HG03565 (cell line): ENCODE measurements at regions not wholly inside any gene's neighbourhood (a gene's known extent, or its start where the extent isn't known, plus 50 kb on each side); places are given as distances from the start of the nearest gene placed in this dataset.
"Not testable (repeated sequence)": the region's sequence is repeated elsewhere in the genome, so short reads cannot be mapped to it uniquely, and the experiment has no call there.

Experiments used
- ATAC-seq: cut with Tn5 transposase; IDR thresholded peaks from one replicate; pipeline ENCODE4 v1.9.1; 2021; ENCODE audit warnings: mild to moderate bottlenecking, moderate library complexity; ENCODE audit not compliant: unreplicated experiment

- no peak for ATAC-seq
Measured at GRCh38 chr1:177891809-177892208, 78.0 kb downstream of the SEC16B start.

- no peak for ATAC-seq
Measured at GRCh38 chr1:177890479-177890878, 79.4 kb downstream of the SEC16B start.

GRCh38 chr1:177884479-177885021, 85.3 kb downstream of the SEC16B start:
- ATAC-seq: no peak

GRCh38 chr1:177883581-177883980, 86.3 kb downstream of the SEC16B start:
- no peak for ATAC-seq

GRCh38 chr1:177880339-177880891, 89.4 kb downstream of the SEC16B start:
- no peak for ATAC-seq

- no peak for ATAC-seq
Measured at GRCh38 chr1:177877086-177877485, 92.8 kb downstream of the SEC16B start.

- no peak for ATAC-seq
Measured at GRCh38 chr1:177873238-177873637, 96.6 kb downstream of the SEC16B start.

GRCh38 chr1:177872308-177872900, 97.5 kb downstream of the SEC16B start:
- ATAC-seq: no peak

GRCh38 chr1:177871613-177872307, 98.1 kb downstream of the SEC16B start:
- no peak for ATAC-seq

GRCh38 chr1:177869586-177869985, 100.3 kb downstream of the SEC16B start:
- ATAC-seq: no peak

- ATAC-seq: not testable (repeated sequence)
Measured at GRCh38 chr1:177869011-177869410, 100.8 kb downstream of the SEC16B start.

- ATAC-seq: no peak
Measured at GRCh38 chr1:177865807-177866206, 104.1 kb downstream of the SEC16B start.

GRCh38 chr1:177864538-177865305, 105.1 kb downstream of the SEC16B start:
- ATAC-seq: no peak

GRCh38 chr1:177863796-177864195, 106.1 kb downstream of the SEC16B start:
- no peak for ATAC-seq

- ATAC-seq: no peak
Measured at GRCh38 chr1:177862916-177863315, 106.9 kb downstream of the SEC16B start.

- ATAC-seq: no peak
Measured at GRCh38 chr1:177859572-177859971, 110.3 kb downstream of the SEC16B start.

GRCh38 chr1:177858332-177858821, 111.5 kb downstream of the SEC16B start:
- no peak for ATAC-seq

GRCh38 chr1:177857285-177857684, 112.6 kb downstream of the SEC16B start:
- no peak for ATAC-seq

GRCh38 chr1:177854951-177855350, 114.9 kb downstream of the SEC16B start:
- no peak for ATAC-seq

GRCh38 chr1:177849579-177850290, 120.1 kb downstream of the SEC16B start:
- no peak for ATAC-seq

GRCh38 chr1:177849130-177849529, 120.7 kb downstream of the SEC16B start:
- no peak for ATAC-seq
